ENCODE measurements at regions not wholly inside any gene's neighbourhood (a gene's known extent, or its start where the extent isn't known, plus 50 kb on each side); places are given as distances from the start of the nearest gene placed in this dataset.

DNA sequence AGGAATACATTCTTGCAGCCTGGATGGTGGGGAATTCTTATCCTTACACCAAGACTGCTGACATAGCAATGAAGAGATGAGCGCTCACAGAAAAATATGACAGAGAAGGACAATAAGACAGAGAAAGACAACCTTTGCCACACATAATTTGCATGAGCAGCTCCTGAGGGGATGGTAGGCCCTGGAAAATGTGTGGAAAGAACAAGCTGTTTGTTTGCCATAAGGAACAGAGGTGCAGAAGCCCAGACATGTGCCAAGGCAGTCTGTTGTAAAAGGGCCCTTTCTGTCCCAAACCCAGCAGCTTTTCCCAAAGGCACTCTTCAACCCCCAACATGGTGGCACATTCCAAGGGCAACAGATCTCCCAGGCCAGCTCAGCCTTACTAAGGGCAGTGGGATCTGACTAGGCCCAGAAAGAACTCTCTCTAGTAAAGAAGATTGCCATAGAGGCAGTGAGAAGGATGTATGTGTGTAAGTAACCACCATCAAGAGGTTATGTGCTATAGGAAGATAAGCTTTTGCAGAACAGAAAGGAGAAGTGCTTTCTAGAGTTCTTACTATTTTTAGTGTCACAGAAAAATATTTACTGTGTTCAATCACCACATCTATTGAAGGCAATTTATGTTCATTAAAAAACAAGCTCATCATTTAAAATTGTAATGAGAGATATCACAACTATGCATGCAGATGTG is 287.0 kb upstream of the RASGEF1B start:
- no peak for TF ChIP-seq ZNF274 (IDR thresholded peaks at IDR 0.05; ENCODE audit: low read depth, low read length)
- H3K4me3 ChIP-seq (ENCODE audit: low read length) = no peak overlapping the region

DNA sequence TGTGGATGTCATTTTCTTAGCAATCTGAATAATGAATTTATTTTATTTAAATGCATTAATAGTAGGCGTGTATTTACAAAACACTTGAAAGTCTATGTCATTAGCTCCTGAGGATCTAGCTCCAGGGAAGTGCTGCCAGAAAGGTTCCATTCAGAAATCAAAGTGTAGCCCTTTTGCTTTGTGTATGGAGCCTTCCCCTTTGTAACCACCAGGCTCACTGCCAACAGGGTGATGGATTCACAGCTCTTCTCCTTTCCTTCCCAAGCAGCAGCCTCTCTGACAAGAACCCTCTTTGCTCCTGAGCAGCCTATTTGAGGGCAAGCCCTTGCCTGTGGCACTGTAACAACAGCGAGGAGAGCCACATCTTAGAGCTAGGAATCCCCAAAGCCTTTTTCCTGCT is 286.0 kb upstream of the RASGEF1B start:
- TF ChIP-seq ZNF274 (IDR thresholded peaks at IDR 0.05; ENCODE audit: low read depth, low read length) = no peak
- no peak overlapping the region for H3K4me3 ChIP-seq (ENCODE audit: low read length)

DNA sequence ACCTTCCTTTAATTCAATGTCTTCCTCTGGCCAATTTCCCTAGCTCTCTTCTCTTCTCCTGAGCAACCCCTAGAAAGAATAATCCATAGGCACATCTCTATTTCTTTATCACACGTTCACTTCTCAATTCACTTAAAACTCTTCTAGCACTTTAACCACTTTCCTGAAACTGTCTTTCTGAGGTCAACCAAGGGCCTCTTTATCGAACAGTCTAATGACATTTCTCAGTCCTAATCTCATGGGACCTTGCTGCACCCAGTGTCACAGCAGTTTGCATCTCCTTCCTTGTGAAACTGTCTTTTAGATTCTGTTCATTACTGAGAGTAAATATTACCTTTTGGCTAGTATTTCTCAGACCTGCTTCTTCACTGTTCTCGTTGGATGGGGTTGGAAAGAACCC is 285.3 kb upstream of the RASGEF1B start:
- TF ChIP-seq ZNF274 (IDR thresholded peaks at IDR 0.05; ENCODE audit: low read depth, low read length) = no peak
- H3K4me3 ChIP-seq (ENCODE audit: low read length) = no peak overlapping the region

DNA sequence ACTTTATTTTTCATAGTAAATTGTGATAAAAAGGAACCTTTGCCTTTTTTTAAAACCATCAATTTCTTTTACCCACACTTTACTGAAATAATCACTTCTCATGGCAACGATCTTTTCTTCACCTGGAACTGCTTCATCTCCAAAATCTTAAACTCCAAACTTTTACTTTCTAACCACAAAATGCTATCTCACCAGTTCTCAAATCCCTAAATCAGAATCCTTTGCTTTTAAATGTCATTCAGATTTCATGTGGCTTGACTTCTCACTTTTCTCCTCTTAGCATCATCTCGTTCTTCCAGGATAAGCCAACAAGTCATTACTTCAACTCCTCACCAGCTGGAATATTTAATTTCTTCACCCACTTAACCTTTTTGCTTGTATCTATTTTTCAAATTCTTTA is 284.3 kb upstream of the RASGEF1B start:
- TF ChIP-seq ZNF274 (IDR thresholded peaks at IDR 0.05; ENCODE audit: low read depth, low read length) = no peak
- no peak overlapping the region for H3K4me3 ChIP-seq (ENCODE audit: low read length)

DNA sequence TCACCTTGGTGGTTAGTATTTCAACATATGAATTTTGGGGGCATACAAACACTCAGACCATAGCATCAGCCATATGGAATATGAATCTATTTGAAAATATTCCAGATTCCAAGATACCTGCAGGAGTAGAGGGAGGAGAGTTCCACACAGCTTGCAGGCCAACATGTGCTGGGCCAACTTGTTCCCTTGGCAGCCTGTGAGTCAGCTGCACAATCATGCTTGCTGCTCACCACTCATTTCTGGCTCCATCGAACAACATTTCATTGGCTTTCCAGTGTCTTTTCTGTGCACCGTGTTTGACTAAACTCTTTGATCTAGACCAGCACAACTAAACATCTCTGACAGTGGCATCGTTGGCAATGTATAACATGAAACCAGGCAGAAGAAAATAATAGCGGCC is 282.5 kb upstream of the RASGEF1B start:
- H3K4me3 ChIP-seq (ENCODE audit: low read length) = no peak overlapping the region
- TF ChIP-seq ZNF274 (IDR thresholded peaks at IDR 0.05; ENCODE audit: low read depth, low read length) = no peak

DNA sequence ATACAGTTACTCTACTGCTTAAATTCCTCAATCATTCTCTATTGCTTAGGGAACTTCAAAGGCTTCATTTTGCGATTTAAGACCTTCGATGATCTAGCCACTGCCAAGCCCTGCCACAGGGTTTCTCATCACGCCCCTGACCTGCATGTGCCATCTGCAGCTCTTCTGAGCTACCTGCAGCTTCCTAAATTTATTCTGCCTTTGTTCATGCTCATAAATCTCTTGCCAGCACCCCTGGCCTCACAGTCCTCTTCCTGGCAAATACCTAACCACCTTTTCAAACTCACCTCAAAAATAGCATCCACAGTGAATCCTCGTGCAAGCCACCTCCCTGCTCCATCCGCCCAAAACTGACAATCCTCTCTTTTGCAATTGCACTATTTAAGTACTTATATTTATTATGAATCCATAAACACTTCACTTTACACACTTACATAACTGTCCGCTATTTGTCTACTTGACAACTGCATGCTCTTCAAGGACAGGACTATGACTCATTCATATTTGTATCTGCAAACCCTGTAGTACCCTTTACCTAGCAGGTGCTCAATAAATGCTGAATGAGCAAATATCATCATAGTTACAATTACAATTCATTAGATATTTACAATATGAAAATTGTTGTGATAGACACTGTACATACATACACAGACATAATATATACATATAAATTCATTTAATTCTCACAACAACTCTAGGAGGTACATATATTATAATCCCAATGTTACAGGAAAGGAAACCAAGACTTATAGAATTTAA is 280.0 kb upstream of the RASGEF1B start:
- TF ChIP-seq ZNF274 (IDR thresholded peaks at IDR 0.05; ENCODE audit: low read depth, low read length) = no peak

DNA sequence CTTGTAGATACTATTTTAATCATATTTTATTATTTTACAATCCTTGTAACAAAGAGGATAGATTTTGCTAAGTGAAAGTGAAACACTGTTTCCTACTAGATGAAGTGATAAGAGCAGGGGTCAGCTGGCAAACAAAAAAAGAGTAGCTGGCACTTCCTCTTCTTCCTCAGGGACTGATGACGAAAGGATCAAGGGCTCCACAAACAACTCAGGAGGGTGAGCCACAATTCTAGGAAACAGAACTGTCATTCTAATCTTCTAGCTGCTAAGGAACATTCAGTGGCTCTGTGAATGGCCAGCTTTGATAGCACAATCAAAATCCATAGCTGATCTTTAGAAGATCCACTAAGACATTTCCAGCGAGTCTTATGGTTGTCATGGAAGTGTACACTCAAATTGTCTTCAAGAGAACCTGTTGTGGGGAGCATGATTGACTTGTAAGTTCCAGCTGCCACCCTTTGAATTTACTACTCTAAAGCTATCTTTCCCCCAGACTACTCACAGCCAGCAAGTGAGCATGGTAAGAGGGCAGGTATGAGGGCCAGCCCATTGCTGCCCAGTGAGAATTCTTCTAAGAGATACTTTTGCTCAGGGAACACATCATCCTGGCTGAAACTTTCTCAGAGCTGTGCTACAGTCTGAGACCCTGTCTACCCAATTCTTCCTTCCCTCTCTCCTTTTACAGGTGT is 275.7 kb upstream of the RASGEF1B start:
- TF ChIP-seq ZNF274 (IDR thresholded peaks at IDR 0.05; ENCODE audit: low read depth, low read length) = no peak
- no peak overlapping the region for H3K4me3 ChIP-seq (ENCODE audit: low read length)

More for the DNA sequence above, 280.0 kb upstream of the RASGEF1B start:
- no peak overlapping the region for H3K4me3 ChIP-seq (ENCODE audit: low read length)

DNA sequence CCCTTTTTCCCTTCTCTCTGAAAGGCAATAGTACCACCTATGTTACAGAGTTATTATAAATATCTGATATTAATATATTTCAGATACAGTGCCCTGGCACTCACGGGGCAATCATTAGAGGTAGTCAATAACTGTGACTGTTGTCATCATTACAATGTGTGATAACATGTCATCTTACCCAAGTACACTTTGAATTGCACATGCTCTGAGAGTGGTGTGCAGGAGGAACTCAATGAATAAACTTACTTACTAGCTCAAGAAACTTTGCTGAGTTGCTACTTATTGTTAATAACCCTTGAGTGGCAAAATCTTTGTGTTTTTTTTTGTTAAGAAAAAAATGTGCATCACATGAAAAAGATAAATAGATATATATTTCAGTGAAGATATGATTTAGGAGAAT is 275.1 kb upstream of the RASGEF1B start:
- TF ChIP-seq ZNF274 (IDR thresholded peaks at IDR 0.05; ENCODE audit: low read depth, low read length) = no peak
- no peak overlapping the region for H3K4me3 ChIP-seq (ENCODE audit: low read length)

DNA sequence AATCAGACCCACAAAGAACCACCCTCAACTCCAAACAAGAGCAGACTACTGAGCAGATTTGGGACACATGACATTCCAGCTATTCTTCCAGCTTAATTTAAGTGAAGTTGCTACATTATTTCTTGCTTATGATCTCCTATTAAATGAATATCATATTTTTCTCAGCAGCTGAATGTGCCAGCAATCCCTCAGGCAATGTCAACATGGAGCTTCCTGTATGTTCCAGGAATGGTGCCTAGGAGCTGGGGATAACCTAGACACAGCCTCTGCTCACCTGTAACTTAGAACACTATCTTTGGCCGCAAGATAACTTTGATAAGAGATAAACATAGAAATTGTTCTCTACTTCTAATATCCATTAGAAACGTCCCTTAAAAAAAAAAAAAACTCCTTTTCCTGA is 274.4 kb upstream of the RASGEF1B start:
- H3K4me3 ChIP-seq (ENCODE audit: low read length) = no peak overlapping the region
- TF ChIP-seq ZNF274 (IDR thresholded peaks at IDR 0.05; ENCODE audit: low read depth, low read length) = no peak

DNA sequence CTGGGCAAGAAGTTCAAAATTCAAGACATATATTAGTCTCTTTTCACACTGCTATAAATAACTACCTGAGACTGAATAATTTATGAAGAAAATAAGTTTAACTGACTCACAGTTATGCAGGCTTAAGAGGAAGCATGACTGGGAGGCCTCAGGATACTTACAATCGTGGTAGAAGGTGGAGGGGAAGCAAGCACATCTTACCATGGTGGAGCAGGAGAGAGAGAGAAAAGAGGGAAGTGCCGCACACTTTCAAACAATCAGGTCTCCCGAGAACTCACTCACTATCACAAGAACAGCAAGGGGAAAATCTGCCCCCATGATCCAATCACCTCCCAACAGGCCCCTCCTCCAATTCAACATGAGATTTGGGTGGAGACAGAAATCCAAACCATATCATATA is 273.3 kb upstream of the RASGEF1B start:
- no peak overlapping the region for H3K4me3 ChIP-seq (ENCODE audit: low read length)
- TF ChIP-seq ZNF274 (IDR thresholded peaks at IDR 0.05; ENCODE audit: low read depth, low read length) = no peak

DNA sequence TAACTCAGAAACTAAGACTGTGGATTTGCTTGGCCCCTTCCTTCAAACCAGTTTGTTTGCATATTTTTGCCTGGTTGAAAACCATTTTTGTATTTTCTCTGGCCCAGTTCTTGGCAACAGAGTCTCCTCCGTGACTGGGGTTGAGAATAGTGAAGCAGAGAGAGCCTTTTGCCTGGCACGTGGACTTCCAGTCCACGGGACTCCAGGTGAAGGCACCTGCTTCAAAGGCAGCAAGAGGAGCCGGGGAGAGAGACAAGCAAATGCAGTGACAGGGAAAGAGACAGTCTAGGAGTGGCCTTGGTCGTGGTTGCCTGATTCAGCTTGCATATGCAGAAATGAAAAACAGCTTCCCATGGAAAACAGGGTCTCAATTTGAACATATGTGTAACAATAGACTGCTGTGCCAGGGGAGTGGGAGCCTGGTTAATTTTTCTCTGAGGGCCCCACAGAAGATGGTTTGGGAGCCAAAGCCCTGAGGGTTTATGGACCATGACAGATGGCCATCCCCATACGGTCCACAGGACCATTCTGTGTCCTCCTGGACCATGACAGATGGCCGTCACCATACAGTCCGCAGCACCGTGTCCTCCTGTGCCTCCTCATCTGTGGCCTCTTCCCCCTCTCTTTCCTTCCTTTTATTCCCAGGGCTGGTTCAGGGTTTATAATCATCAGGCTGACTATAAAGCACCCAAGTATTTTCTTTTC is 272.2 kb upstream of the RASGEF1B start:
- no peak overlapping the region for H3K4me3 ChIP-seq (ENCODE audit: low read length)
- no peak for TF ChIP-seq ZNF274 (IDR thresholded peaks at IDR 0.05; ENCODE audit: low read depth, low read length)

DNA sequence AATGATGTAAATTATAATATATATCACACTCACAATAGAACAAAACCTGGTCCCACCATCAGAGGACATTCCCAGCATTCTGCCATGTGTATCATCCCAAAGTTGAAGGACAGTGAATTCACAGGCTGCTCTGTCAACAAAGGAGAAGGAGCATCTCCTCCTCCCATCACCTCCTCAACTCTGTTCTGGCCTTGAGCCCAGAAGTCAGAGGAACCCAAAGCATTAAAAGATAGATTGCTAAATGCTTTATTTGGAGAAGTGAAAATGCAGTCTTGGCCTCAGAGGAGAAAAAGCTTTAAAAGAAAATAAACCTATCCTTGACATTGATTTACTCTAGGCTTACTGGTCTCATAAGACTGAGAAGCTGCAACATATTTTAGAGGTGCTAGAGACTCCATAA is 268.8 kb upstream of the RASGEF1B start:
- H3K4me3 ChIP-seq (ENCODE audit: low read length) = no peak overlapping the region
- TF ChIP-seq ZNF274 (IDR thresholded peaks at IDR 0.05; ENCODE audit: low read depth, low read length) = no peak

DNA sequence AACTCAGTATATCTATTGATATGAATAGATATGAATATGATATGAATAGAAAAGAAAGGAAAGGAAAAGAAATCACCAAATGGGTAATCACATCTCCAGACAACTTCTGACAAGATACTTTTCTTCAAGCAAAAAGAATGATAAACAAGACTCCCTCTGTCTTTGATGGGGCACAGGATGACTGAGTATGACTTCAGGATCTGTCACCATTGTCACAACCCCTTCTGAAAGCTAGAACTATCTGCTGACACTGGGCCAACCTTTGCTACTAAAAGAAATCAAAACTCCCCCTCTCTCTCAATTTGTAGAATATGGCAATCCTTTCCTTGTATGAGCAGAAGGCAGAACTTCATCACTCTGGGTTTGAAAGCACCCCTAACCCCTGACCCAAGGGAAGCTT is 267.2 kb upstream of the RASGEF1B start:
- H3K4me3 ChIP-seq (ENCODE audit: low read length) = no peak overlapping the region
- TF ChIP-seq ZNF274 (IDR thresholded peaks at IDR 0.05; ENCODE audit: low read depth, low read length) = no peak

DNA sequence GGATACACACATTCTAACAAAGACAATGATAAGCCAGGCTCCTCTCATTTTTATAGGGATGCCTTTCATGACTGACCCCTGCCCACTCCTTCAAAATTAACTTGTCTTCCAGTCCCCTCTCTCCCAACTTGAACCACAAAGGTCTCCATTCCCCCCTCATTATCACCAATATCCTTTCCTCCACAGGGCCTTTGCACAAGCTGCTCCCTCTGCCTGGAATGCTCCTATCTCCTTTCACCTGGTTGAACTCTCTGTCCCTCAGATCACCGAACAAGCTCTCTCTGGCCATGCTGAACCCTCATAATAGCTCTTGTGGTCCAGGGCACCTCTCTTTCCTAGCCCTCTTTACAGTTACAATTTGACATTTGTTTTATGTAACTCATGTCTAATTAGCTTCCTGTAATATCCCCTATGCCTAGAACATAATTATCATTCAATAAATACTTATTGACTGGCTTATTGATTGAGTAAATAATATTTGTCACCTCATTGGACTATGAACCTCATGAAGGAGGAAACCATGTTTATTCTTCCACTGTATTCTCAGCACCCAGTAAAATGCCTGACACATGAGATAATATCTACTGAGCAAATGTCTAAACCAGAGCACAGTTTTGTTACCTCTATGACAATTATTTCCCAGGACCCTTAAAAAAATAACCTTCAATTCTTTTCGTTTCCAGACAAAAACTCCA is 266.3 kb upstream of the RASGEF1B start:
- no peak for TF ChIP-seq ZNF274 (IDR thresholded peaks at IDR 0.05; ENCODE audit: low read depth, low read length)
- H3K4me3 ChIP-seq (ENCODE audit: low read length) = no peak overlapping the region

Data from GM08714 (cell line).